GM10266 (cell line): ENCODE measurements at regions not wholly inside any gene's neighbourhood (a gene's known extent, or its start where the extent isn't known, plus 50 kb on each side); places are given as distances from the start of the nearest gene placed in this dataset.

Source experiments
- DNase-seq: peaks from one replicate; pipeline ENCODE4 v3.0.0; 2012; ENCODE audit errors: extremely low spot score
- TF ChIP-seq, protein P1 (sequence below): IDR thresholded peaks from 2 replicates; pipeline ENCODE4 v1.5.1; 2012; ENCODE audit warnings: mild to moderate bottlenecking, low read depth; ENCODE audit not compliant: control insufficient read depth, insufficient read depth; ENCODE audit errors: missing control alignments

DNA sequence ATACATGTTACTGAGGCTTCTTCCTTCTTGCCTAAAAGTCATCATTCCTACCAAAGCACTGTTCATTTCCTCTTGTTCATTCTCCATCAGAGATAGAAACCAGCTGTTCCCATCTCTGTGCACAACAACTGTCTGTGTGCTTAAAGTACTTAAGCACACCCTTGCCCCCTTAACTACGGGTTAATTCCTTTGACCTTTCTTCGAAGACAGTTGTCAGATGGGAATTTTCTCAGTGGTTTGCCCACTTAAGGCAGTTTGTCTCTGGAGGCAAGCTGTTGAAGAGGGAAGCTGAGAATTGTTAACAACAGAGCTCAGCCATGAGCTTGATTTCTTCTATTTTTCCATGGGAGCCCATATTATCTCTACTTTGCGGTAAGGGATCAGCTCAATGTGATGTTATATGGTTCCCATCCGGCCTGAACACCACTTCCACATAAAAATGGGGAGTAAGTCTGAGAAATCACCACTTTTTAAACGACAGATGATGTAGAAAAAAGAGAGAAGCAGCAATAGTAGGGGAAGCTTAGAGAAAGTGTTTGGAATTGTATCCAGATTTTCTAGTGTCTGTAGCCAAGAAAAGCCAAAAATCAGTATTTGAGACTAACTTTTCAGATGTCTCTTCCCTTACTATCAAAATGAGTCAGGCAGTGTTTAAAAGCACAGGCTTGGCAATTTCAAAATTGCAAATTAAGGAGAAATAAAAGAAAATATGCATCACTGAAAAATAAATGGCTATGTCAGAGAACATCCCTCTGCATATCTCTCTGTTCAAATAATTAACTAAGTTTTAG lies 194.4 kb downstream of the SLIT2 start:
- no peak for DNase-seq
- TF ChIP-seq, protein P1, sequence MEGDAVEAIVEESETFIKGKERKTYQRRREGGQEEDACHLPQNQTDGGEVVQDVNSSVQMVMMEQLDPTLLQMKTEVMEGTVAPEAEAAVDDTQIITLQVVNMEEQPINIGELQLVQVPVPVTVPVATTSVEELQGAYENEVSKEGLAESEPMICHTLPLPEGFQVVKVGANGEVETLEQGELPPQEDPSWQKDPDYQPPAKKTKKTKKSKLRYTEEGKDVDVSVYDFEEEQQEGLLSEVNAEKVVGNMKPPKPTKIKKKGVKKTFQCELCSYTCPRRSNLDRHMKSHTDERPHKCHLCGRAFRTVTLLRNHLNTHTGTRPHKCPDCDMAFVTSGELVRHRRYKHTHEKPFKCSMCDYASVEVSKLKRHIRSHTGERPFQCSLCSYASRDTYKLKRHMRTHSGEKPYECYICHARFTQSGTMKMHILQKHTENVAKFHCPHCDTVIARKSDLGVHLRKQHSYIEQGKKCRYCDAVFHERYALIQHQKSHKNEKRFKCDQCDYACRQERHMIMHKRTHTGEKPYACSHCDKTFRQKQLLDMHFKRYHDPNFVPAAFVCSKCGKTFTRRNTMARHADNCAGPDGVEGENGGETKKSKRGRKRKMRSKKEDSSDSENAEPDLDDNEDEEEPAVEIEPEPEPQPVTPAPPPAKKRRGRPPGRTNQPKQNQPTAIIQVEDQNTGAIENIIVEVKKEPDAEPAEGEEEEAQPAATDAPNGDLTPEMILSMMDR, result no peak

- no peak for DNase-seq
- TF ChIP-seq, protein P1, result no peak
Observed at GRCh38 chr4:20447103-20447502, 195.4 kb downstream of the SLIT2 start.

DNA sequence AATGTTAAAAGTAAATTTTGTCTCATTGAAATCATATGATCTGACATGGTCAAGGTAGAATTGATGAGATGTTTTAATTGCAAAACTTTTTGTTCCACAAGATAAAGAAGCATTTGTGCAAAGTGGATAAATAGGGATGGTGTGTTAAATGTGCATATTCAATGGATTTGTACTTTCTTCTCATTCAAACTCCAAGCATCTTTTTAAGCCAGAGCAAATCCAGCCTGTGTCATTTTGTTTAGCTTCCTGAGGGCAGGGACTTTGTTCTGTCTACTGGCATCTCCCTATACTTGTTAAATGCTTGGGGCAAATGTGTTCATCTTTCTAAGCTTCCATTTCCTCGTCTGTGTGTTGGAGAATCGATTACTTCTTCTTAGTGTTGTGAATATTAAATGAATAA lies 200.3 kb downstream of the SLIT2 start:
- DNase-seq, result no peak
- TF ChIP-seq, protein P1, result no peak

GRCh38 chr4:20454515-20454914 lies 202.8 kb downstream of the SLIT2 start:
- no peak for DNase-seq
- TF ChIP-seq, protein P1, result no peak

DNA sequence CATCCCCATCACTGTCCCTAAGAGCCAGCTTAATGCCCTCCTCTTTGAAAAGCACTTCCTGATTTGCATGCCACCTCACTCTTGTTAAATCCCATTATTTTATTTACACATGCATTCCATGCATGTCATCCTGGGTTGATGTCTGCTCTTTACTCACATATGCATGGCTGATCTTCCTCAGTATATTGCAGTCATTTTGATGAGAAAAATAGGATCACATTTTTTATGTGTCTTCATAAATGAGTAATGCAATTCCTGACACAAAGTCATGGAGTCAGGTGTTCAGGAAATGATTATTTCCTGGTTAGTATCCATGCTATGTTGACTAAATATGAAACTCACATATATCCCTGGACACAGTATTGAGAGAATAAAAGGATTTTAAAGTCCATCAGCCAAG lies 204.7 kb downstream of the SLIT2 start:
- TF ChIP-seq, protein P1, result no peak

GRCh38 chr4:20462426-20463175 lies 210.9 kb downstream of the SLIT2 start:
- TF ChIP-seq, protein P1, result no peak
- no peak for DNase-seq

More for the DNA sequence above, 204.7 kb downstream of the SLIT2 start:
- DNase-seq, result no peak

- TF ChIP-seq, protein P1, result no peak
- no peak for DNase-seq
Observed at GRCh38 chr4:20463176-20463430, 211.4 kb downstream of the SLIT2 start.
